T-helper 1 cell (primary cell): ENCODE measurements at regions not wholly inside any gene's neighbourhood (a gene's known extent, or its start where the extent isn't known, plus 50 kb on each side); places are given as distances from the start of the nearest gene placed in this dataset.
"Not testable (repeated sequence)": the region's sequence is repeated elsewhere in the genome, so short reads cannot be mapped to it uniquely, and the experiment has no call there.

ENCODE experiments used
- DNase-seq, 5 donors: peaks; one replicate each; pipeline ENCODE4 v3.0.0-alpha.2; 2012 to 2020

DNA sequence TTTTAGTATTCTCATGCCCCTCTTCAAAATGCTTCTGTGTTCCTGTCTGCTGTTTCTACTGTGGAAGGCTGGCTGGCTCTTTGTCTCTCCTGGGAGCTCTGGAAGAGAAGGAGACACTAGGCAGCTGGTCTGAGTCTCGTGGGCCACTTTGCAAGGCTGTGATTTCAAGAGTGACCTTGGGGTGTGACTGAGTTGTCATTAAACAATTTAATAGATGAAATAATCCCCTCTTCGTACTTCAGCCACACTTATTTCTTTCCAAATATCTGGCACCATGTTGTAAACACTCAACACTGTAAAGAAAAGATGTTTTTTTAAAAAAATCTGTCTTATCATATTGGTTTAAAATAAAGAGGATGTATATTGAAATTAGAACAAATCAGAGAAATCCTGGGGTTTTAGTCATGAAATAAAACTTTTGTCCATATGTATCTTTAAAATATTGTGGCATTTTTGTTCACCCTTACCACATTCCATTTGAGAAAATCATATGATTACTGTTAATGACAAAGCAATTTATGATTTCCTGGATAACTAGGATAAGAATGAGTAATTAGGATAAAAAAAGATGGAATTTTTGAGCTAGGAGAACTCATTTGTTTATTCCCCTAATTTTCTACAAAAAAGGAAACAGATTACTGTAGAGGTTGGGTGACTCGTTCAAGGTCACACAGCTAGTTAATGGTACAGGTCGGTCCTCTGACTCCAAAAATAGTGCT lies 200.8 kb downstream of the MAT2B start:
- no peak for DNase-seq

DNA sequence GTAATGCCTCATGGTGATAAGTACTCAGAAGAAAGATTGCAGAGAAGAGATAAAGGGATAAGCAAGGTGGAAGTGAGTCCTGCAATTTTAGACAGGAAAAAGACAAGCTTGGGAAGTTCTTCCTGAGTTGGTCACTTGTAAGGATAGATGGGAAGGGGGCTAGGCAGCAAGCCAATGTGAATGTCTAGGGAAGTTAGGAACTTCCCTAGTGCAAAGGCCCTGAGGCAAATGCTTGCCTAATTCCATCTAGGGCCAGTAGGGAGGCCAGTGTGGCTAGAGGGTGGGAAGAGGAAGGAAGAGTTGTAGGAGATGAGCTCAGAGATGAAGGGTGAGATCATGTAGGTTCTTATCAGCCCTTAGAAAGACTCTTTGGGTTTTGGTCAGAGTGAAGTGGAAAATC lies 206.6 kb downstream of the MAT2B start:
- no peak for DNase-seq

DNA sequence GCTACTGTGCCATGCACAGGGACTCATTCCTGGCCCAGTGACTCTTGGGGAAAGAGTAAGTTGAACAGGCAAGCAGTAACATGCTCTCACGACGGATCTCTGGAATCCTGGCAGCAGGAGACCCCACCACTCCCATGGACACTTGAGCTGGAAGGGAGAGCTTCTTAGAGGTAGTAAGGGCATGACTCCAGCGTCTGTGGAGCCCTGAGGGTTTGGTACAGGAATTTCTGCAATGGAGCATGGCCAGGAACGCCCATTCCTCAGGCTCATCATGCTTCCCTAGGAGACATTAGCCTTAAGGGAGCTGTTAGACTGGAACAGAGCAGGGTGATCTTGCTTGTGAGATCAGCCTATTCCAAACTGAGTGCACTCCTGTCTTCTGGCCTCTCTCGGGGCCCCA lies 212.9 kb downstream of the MAT2B start:
- DNase-seq = no peak

DNA sequence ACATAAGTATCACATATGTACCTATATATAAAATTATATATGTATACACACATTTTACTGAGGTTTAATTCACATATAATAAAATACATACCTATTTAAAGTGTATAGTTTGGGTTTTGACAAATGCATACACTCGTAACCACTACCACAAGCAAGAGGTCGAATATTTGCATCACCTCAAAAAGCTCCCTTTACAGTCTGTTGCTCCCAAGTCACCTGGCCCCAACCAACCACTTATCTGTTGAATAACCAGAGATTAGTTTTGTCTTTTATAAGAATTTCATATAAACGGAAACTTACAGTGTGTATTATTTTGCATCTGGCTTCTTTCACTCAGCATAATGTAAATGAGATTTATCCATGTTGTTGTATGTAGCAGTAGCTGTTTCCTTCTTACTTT lies 218.9 kb downstream of the MAT2B start:
- no peak for DNase-seq

GRCh38 chr5:163727028-163727427 lies 221.6 kb downstream of the MAT2B start:
- DNase-seq = no peak

DNA sequence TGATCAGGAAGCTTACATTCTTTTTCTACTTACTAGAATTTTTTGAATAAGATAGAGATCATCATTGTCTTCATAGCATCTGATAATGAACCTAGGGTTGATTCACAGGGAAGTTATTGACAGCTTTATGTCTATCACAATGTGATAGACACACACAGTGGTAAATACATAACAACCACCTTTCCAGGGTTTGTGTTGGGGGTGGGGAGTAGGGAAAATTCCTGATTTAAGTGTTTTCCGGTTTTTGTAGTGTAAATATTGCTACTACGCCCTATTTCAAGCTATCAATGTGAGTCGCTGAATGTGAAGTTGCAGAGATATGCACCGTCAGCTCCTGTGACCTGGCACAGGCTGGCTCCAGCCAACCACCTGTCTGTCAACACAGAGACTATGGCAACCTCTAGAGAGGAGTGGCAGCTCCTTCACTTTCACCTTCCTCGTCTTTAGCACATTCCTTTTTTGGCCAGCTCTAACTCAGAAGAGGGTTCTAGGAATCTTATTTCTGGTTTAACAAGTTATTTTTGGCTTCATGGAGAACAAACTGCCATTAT lies 224.9 kb downstream of the MAT2B start:
- no peak for DNase-seq

GRCh38 chr5:163731256-163731655 lies 225.8 kb downstream of the MAT2B start:
- no peak for DNase-seq

DNA sequence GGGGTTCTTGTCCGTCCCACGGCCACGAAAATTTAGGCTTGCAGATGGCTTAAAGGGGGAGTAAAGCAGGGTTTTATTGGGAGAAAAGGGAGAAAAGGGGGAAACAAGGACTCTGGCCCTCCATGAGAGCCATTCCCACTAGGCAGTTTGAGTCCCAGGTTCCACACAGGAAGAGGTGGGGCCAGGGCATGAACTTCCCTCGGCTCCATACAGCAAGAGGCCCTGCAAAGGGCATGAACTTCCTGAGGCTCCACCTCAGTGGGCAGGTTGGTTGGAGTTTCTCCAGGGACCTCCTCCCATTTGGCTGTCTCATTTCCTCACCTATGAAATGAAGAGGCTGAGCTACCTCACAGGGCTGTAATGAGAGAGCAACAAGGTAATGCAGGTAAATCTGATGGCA lies 229.7 kb downstream of the MAT2B start:
- no peak for DNase-seq

GRCh38 chr5:163747586-163747985 lies 242.2 kb downstream of the MAT2B start:
- DNase-seq = no peak

DNA sequence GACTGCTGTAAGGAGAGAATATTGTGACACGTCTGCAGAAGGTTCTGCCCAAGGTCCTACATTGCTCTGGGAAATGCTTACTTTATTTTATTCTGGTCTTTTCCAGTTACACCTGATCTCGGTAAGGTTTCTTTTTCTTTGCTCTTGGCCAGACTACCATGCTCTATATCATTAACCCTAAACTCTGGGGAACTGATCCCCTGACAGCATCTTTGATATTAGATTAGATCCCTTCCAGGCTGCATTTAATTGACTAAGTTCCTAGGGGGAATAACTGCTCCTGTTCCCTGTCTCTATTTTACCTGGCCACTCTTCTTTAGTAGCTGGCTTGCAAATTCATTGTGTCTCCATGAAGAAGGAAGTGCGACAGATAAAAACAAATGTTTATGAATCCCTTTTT lies 243.5 kb downstream of the MAT2B start:
- DNase-seq = no peak

- not testable (repeated sequence) for DNase-seq
These were observed 245.0 kb downstream of the MAT2B start for GRCh38 chr5:163750415-163750814.

DNA sequence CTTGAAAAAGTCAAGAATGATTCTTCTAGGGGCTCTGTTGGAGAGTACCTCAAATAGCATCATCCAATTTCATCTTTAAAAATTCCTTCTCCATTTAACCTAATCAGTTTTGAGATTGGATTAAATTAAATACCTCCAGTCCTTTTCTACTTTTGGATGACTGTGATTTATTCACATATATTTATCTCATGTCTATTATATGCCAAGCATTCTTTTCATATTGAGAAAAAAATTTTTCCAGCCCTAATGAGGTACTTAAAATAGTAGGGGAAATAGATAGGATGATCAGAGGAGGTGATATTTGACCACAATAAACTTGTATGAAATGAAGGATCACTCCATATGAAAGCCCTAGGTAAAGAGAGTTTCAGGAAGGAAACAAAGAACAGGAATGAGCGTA lies 250.1 kb downstream of the MAT2B start:
- no peak for DNase-seq

DNA sequence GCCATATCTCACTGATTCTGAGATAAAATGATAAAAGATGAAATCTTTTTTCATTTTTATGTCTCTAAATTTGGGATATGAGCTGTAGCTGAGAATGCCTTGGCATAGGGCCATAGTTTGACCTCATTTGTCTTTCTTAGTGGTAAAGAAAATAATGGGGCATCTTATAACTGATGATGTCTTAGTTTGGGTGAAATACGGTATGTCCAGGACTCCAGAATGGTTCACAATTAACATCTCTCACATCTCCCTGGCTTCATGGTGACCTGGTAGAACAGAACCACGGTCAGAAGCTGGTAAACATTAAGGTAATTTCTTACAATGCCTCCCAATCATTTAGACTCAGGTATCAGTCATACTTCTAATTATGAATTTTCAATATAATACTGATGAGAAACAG lies 250.8 kb downstream of the MAT2B start:
- DNase-seq = no peak

DNA sequence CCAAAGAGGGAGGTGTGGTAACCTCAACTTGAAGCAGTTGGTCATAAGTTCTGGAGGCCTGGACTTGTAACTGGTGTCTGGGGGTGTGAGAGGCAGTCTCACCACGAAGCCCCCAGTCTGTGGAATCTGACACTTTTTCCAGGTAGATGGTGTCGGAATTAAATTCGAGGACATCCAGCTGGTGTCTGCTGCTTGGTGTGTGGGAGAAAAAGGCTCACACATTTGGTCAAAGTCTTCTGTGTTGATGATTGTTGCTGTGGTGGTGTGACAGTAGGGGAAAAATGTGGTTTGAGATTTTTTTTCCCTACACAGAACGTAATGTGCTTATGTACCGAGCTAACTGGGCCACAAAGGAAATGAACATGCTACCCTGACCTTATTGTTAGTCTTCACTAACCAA lies 251.9 kb downstream of the MAT2B start:
- DNase-seq = no peak

GRCh38 chr5:163758283-163758711 lies 252.9 kb downstream of the MAT2B start:
- DNase-seq = no peak

- no peak for DNase-seq
These were observed 253.7 kb downstream of the MAT2B start for GRCh38 chr5:163759000-163759704.

- DNase-seq = no peak
These were observed 255.1 kb downstream of the MAT2B start for GRCh38 chr5:163760498-163760897.

DNA sequence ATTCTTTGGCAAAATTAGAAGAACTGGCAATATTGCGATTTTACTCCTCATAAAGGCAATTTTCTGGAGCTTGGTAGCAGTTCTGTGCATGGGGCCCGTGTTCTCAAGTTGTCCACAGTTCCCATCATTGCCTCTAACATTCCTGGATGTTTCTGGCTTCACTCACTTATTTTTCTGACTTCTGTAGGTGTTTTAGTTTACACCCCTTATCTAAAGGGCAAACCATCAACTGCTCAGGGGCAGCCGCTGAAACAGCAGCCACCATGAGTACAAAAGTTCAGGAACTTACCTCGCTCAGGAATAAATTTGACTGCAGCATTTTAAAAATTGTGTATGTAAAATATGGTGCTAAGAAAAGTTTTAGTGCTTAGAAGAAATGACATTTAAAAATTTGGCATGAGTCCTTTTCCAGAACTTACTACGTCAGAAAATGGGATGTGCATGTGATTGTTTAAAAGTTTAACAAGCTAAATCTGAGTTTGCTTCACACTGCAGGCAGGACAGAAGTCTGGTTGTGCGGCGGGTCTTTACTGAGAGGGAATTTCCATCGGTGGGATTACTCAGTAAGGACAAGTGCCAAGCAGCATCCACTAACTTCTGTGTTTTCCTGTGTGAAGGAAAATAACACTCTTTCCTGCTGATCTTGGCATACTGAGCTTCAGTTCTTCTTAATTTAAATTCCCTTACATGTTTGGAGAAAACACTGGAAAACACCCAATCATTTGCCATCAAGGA lies 261.7 kb downstream of the MAT2B start:
- DNase-seq = no peak

DNA sequence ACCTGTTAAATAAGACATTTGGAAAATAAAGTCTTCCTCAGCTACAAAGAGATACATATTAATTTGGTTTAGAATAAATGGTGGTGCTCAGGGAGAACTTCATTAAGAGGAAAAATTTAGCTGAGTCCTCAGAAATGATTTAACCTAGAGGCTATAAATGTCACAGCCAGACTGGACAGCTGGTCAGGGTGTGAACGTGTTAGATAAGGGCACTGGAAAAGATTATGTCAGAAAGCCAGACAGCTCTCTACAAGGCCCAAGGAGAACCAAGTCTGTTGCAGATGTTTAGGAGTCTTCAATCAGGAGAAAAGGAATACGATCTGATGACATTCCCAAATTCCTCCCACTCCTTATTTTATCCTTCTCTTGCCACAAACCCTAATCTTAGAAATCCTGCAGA lies 265.2 kb downstream of the MAT2B start:
- DNase-seq = no peak

GRCh38 chr5:163772241-163772640 lies 266.8 kb downstream of the MAT2B start:
- no peak for DNase-seq

DNA sequence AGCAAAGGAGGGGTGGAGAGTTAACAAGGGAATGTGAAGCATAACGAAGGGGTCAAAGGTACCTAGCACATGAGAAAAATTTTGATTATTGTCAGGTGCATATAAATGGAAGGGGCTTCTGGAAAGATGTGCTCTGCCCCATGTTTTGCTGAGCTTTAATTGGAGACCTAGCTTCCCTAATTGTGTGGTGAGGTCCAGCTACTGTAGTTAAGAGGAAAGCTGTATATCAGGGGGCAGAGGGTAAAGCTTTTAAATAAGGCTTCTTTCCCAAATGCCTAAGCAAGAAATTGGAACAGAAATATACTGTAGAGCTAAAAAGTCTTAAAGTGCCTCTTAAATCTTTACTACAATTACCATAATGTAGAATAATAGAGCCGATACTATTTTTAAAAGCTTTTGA lies 267.2 kb downstream of the MAT2B start:
- DNase-seq = no peak

DNA sequence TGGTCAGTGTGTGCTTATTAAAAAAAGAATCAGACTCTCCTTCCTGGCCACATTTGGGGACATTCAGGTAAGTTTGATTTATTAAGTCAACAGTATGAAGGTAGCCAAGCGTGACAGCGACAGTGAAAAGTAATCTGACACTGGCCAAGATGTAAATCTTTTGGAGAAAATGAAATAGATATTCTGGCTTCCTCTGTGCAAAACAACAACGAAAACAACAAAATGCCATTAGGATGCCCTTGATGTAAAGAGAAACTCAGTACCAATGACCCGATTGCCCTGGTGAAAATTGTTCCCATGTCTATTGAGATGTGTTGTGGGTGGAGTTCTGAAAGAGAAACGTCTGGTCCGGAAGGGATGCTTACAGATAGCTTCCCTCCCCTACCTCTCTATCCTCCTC lies 267.8 kb downstream of the MAT2B start:
- DNase-seq = no peak

DNA sequence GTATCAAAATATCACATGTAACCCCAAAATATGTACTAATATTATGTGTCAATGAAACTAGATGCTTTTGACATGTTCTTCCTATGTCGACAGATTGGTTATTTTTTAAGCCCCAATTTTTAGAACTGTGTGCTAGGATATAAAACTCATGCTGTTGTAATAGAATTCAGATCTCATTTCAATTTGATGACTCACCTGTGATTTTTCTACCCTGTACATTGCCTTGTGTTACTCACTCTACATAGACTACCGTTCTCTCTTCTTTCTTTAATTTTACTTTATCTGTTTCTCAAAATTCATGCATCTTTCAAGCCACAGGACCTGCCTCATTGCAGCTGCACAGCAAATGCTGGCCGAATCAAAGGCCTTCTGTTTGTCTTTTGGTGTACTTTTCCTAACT lies 284.5 kb downstream of the MAT2B start:
- DNase-seq = no peak

GRCh38 chr5:163790497-163790896 lies 285.1 kb downstream of the MAT2B start:
- no peak for DNase-seq
